T-cell (primary cell): ENCODE measurements at regions not wholly inside any gene's neighbourhood (a gene's known extent, or its start where the extent isn't known, plus 50 kb on each side); places are given as distances from the start of the nearest gene placed in this dataset.

ENCODE experiments used
- ATAC-seq, 4 experiments: fragments of 200-7000 bp in 3 of 4; fragments of 150-1000 bp in 1 of 4; cut with Tn5 transposase; replicated peaks in 1 of 4; 1 replicate in 3 of 4; 2 replicates in 1 of 4; pipeline ENCODE4 v1.10.0; 2021; ENCODE audit warnings: moderate library complexity in 3 of 4, mild to moderate bottlenecking in 2 of 4, moderate number of reproducible peaks in 1 of 4
- CTCF ChIA-PET, 2 donors: fragments of 300-600 bp; sonication (Branson Sonifier 250); formaldehyde crosslinking; loops; one replicate each; lab custom pipeline; 2022; ENCODE audit warnings: antibody characterized with exemption in 2 of 2; lab: Charles Lee
- POLR2A ChIA-PET, 2 donors: fragments of 300-600 bp; sonication (Branson Sonifier 250); formaldehyde crosslinking; loops; one replicate each; lab custom pipeline; 2022; ENCODE audit warnings: antibody characterized with exemption in 2 of 2; lab: Charles Lee
- DNase-seq, 35 experiments: peaks; one replicate each; pipeline versions ENCODE4 v3.0.0 to v3.0.0-alpha.2; 2013 to 2023
- H3K27ac ChIP-seq: one replicate; pipeline ENCODE4 v1.5.1; 2013; ENCODE audit warnings: low read length
- H3K27me3 ChIP-seq, 2 experiments: replicated peaks in 1 of 2; 1 replicate in 1 of 2; 2 replicates in 1 of 2; pipeline versions ENCODE4 v1.6.1 to v1.7.0; 2013; ENCODE audit warnings: low read length in 1 of 2, mixed read lengths in 1 of 2; ENCODE audit not compliant: control insufficient read depth in 2 of 2, insufficient read depth in 2 of 2; ENCODE audit errors: extremely low read depth in 1 of 2
- H3K36me3 ChIP-seq, 2 donors: 1 replicate in 1 of 2; 2 replicates in 1 of 2; pipeline versions ENCODE4 v1.6.1 to v1.7.0; 2013; ENCODE audit warnings: low read length in 1 of 2; ENCODE audit not compliant: control insufficient read depth in 2 of 2, insufficient read depth in 1 of 2; ENCODE audit errors: extremely low read depth in 1 of 2
- H3K4me1 ChIP-seq, 2 experiments: 1 replicate in 1 of 2; 2 replicates in 1 of 2; pipeline versions ENCODE4 v1.6.1 to v1.7.0; 2013; ENCODE audit warnings: low read length in 2 of 2, mixed read lengths in 1 of 2; ENCODE audit not compliant: insufficient read depth in 2 of 2, control insufficient read depth in 1 of 2; ENCODE audit errors: extremely low read depth in 1 of 2
- H3K4me3 ChIP-seq, 2 donors: 1 replicate in 1 of 2; 2 replicates in 1 of 2; pipeline versions ENCODE4 v1.5.1 to v1.7.0; 2013; ENCODE audit warnings: mild to moderate bottlenecking in 2 of 2, low read length in 1 of 2, moderate library complexity in 1 of 2; ENCODE audit not compliant: control insufficient read depth in 1 of 2; ENCODE audit errors: extremely low read depth in 1 of 2
- H3K9me3 ChIP-seq: 2 replicates; pipeline ENCODE4 v1.7.0; 2013
- H3K27ac Mint-ChIP-seq, 2 donors: one replicate each; pipeline ENCODE4 v1.8.0; 2020 to 2021; ENCODE audit warnings: mild to moderate bottlenecking in 2 of 2, mixed read lengths in 2 of 2
- H3K27me3 Mint-ChIP-seq, 2 donors: one replicate each; pipeline ENCODE4 v1.8.0; 2021 to 2022; ENCODE audit warnings: mixed read lengths in 2 of 2
- H3K36me3 Mint-ChIP-seq: one replicate; pipeline ENCODE4 v1.8.0; 2021; ENCODE audit warnings: mixed read lengths
- H3K4me1 Mint-ChIP-seq, 3 donors: one replicate each; pipeline ENCODE4 v1.8.0; 2020 to 2022; ENCODE audit warnings: mixed read lengths in 3 of 3, mild to moderate bottlenecking in 1 of 3
- H3K4me3 Mint-ChIP-seq, 3 donors: one replicate each; pipeline ENCODE4 v1.8.0; 2020 to 2022; ENCODE audit warnings: mild to moderate bottlenecking in 3 of 3, mixed read lengths in 3 of 3, moderate library complexity in 3 of 3
- H3K9me3 Mint-ChIP-seq, 3 donors: one replicate each; pipeline ENCODE4 v1.8.0; 2020 to 2022; ENCODE audit warnings: mixed read lengths in 3 of 3
- WGBS: methylation state at CpG from one replicate; pipeline ENCODE4 v1.1.5; 2013; ENCODE audit warnings: missing lambda C conversion rate; ENCODE audit not compliant: insufficient coverage; 5-methylcytosine and 5-hydroxymethylcytosine counted together

DNA sequence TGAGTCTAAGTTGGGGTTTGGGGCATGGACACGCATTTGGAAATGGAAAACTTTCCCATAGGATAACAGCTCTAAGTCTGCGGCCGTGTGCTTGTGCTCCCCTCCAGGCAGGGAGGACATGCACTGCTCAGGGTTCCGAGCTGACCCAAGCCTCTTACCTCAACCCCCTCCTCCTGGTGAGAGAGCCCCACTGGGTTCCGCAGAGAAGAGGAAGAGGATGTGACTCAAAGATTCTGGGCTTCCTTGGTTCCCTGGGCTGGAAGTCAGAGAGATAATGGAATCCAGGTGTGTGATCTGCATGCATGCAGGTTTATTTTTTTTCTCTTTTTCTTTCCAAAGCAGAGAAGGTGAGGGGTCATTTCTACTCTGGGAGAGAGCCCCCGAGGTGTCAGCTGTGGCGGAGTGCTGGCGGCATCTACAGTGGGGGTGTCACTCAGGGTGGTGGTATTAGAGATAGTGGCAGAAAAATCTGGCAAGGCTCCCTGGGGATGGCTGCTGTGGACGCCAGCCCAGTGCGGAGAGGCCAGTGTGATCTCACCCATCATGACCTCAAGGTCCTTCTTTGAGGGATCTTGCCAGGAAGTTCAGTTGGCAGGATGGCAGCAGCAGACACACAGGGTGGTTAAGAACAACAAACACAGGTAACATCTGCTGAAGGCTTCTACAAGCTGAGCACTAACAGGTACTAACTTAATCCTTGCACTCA lies 168.7 kb upstream of the HAND2 start:
- no peak overlapping the region for H3K4me3 Mint-ChIP-seq
- ChIA-PET POLR2A (no interaction called here), CTCF (no interaction called here)
- Histone ChIP-seq H3K9me3 (no peaks in the 10 kb centered on the region), H3K27ac (no peak overlapping the region), H3K4me3 (no peak overlapping the region), H3K27me3 (no peaks in the 10 kb centered on the region), H3K4me1 (no peaks in the 10 kb centered on the region), H3K36me3 (no peaks in the 10 kb centered on the region)
- no peak for ATAC-seq
- no peaks in the 10 kb centered on the region for H3K27me3 Mint-ChIP-seq
- H3K36me3 Mint-ChIP-seq: no peaks in the 10 kb centered on the region
- 87% methylated on average over 4 of the region's 10 CpGs for WGBS
- H3K9me3 Mint-ChIP-seq: peaks cover 0 to 4% (median 0%) of the 10 kb centered on the region in 3 donors
- no peak for DNase-seq
- H3K4me1 Mint-ChIP-seq: no peaks in the 10 kb centered on the region
- H3K27ac Mint-ChIP-seq: no peak overlapping the region

DNA sequence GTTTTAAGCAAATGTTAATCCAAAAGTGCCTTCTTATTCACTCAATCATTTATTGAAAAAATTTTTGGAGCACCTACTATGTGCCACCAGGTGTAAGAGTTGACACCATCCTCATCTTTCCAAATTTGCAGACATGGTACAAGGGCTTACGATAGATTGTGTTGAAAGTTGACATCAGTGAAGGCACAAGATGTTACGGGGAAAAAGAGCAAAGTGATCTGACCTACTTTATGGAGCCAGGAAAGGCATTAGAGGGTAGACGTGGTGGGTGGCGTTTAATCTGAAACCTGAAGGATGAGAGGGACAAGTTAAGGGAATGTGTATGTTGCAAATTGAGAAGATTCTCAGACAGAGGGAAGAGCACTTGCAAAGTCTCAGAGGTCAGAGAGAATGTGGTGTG lies 167.8 kb upstream of the HAND2 start:
- Histone ChIP-seq H3K9me3 (no peaks in the 10 kb centered on the region), H3K4me1 (no peaks in the 10 kb centered on the region), H3K36me3 (no peaks in the 10 kb centered on the region), H3K27me3 (no peaks in the 10 kb centered on the region), H3K27ac (no peak overlapping the region), H3K4me3 (no peak overlapping the region)
- DNase-seq: no peak
- Mint-ChIP-seq H3K36me3 (no peaks in the 10 kb centered on the region), H3K4me3 (no peak overlapping the region), H3K27ac (no peak overlapping the region), H3K4me1 (no peaks in the 10 kb centered on the region), H3K27me3 (no peaks in the 10 kb centered on the region), H3K9me3 (peaks cover 0 to 4% (median 0%) of the 10 kb centered on the region in 3 donors)
- ATAC-seq: no peak
- ChIA-PET CTCF (no interaction called here), POLR2A (no interaction called here)
- 83% methylated on average over 4 of the region's 4 CpGs for WGBS

DNA sequence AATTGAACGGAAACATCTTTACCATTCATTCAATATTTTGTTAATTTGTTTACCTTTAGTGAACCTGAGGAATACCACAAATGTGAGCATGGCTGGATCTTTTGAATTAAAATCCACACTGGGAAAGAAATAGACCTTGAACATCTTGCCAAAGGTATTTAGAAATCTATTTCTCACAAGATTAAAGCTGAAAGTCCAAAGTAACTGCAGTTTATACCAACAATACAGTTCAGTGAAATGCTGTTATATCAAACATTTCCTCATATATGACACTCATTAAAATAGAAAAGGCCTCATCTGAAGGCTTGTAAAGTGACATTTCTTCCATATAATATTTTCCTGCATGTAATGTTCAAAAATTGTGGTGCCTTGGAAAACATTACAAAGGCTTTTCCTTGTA lies 166.5 kb upstream of the HAND2 start:
- Histone ChIP-seq H3K36me3 (no peaks in the 10 kb centered on the region), H3K27ac (no peak overlapping the region), H3K4me1 (no peaks in the 10 kb centered on the region), H3K27me3 (no peaks in the 10 kb centered on the region), H3K4me3 (no peak overlapping the region), H3K9me3 (no peaks in the 10 kb centered on the region)
- no peak overlapping the region for H3K27ac Mint-ChIP-seq
- WGBS: no CpG with 5 or more reads among the region's 1 CpG
- ATAC-seq (no peak), DNase-seq (no peak)
- CTCF ChIA-PET: no interaction called here
- peaks cover 0 to 3% of the 10 kb centered on the region in 2 donors for H3K27me3 Mint-ChIP-seq
- POLR2A ChIA-PET: no interaction called here
- H3K36me3 Mint-ChIP-seq: no peaks in the 10 kb centered on the region
- H3K4me1 Mint-ChIP-seq: no peaks in the 10 kb centered on the region
- no peak overlapping the region for H3K4me3 Mint-ChIP-seq
- peaks cover 0 to 11% (median 3%) of the 10 kb centered on the region in 3 donors for H3K9me3 Mint-ChIP-seq

DNA sequence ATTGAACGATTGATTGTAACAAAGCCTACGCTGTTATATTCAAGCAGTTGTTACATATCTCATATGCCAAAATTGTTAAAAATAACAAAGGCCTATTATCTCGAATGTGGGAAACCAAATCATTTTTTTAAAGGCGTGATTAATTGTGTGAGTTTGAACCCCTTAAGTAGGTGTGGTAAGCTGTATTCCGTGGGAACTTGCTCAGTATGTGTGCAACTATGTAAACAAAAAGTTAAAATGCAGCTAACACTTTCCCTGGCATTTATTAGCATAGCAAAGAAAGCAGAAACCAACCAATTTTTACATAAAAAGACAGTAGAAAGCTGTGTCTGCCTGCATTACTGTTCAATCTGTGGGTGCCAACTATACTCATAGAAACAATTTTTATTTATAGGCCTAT lies 166.0 kb upstream of the HAND2 start:
- H3K27ac ChIP-seq: no peak overlapping the region
- H3K27ac Mint-ChIP-seq: no peak overlapping the region
- H3K4me1 Mint-ChIP-seq: no peaks in the 10 kb centered on the region
- H3K9me3 Mint-ChIP-seq: peaks cover 0 to 11% (median 3%) of the 10 kb centered on the region in 3 donors
- 100% methylated on average over 1 of the region's 5 CpGs for WGBS
- no peak overlapping the region for H3K4me3 Mint-ChIP-seq
- ChIA-PET POLR2A (no interaction called here), CTCF (no interaction called here)
- no peaks in the 10 kb centered on the region for H3K27me3 ChIP-seq
- no peaks in the 10 kb centered on the region for H3K9me3 ChIP-seq
- H3K4me1 ChIP-seq: no peaks in the 10 kb centered on the region
- no peaks in the 10 kb centered on the region for H3K36me3 ChIP-seq
- H3K27me3 Mint-ChIP-seq: peaks cover 0 to 3% of the 10 kb centered on the region in 2 donors
- DNase-seq: no peak
- no peak for ATAC-seq
- H3K4me3 ChIP-seq: no peak overlapping the region
- H3K36me3 Mint-ChIP-seq: no peaks in the 10 kb centered on the region

DNA sequence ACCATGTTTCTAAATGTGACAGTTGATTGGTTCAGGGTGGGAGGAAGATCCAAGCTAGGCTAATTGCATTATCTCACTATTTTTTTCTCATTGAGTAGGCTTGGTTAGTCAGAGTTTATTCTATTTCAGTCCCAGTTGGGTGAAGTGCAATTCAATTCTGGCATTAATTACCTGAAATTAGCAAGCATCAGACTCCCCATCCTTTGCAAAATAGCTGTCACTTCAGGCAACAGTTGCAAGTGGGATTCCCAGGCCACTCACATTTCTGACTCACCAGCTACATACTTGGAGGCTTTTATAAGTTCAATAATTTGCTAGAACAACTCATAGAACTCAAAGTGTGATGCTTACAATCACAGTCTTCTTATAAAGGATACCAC lies 155.8 kb upstream of the HAND2 start:
- H3K27ac Mint-ChIP-seq: no peak overlapping the region
- H3K4me1 Mint-ChIP-seq: no peaks in the 10 kb centered on the region
- ATAC-seq (no peak), DNase-seq (no peak)
- Histone ChIP-seq H3K4me1 (no peaks in the 10 kb centered on the region), H3K9me3 (no peaks in the 10 kb centered on the region), H3K36me3 (no peaks in the 10 kb centered on the region), H3K27me3 (no peaks in the 10 kb centered on the region), H3K27ac (no peak overlapping the region), H3K4me3 (no peak overlapping the region)
- peaks cover 0 to 13% of the 10 kb centered on the region in 2 donors for H3K27me3 Mint-ChIP-seq
- no peaks in the 10 kb centered on the region for H3K36me3 Mint-ChIP-seq
- ChIA-PET CTCF (no interaction called here), POLR2A (no interaction called here)
- no peak overlapping the region for H3K4me3 Mint-ChIP-seq
- no peaks in the 10 kb centered on the region for H3K9me3 Mint-ChIP-seq

DNA sequence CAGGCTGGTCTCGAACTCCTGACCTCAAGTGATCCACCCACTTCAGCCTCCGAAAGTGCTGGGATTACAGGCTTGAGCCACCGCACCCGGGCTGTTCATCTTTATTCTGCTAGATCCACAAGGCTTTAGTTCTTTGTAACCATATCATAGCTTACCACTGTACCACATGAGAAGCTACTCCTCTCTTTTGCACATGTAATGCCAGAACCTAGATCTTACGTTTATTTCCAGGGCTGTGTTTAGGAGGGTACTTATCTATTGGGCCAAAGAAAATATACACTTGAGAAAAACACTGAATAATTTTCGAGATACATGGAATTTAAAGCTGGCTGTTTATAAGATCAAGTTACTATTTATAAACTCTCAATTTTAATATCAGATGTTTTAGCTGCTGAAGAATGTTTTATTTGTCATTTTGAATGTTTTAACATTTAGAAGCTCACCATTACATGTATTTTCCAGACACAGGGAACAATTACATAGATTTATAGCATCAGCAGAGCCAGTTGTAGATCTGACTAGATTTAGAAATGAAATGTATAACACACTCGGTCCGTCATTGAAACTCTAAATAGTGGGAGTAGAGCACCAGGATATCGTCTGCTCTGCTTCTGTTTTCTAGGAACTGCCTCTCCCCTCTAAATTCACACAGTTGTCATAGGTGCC lies 155.3 kb upstream of the HAND2 start:
- no peak for ATAC-seq
- Histone ChIP-seq H3K27ac (no peak overlapping the region), H3K27me3 (peaks cover 0 to under 1% of the 10 kb centered on the region in 2 experiments), H3K4me1 (no peaks in the 10 kb centered on the region), H3K4me3 (no peak overlapping the region), H3K9me3 (no peaks in the 10 kb centered on the region), H3K36me3 (no peaks in the 10 kb centered on the region)
- no peaks in the 10 kb centered on the region for H3K9me3 Mint-ChIP-seq
- no peaks in the 10 kb centered on the region for H3K4me1 Mint-ChIP-seq
- CTCF ChIA-PET: no interaction called here
- no peak overlapping the region for H3K27ac Mint-ChIP-seq
- POLR2A ChIA-PET: no interaction called here
- H3K36me3 Mint-ChIP-seq: no peaks in the 10 kb centered on the region
- peaks cover 0 to 13% of the 10 kb centered on the region in 2 donors for H3K27me3 Mint-ChIP-seq
- 88% methylated on average over 4 of the region's 9 CpGs for WGBS
- no peak for DNase-seq
- no peak overlapping the region for H3K4me3 Mint-ChIP-seq
